NCI-H748 (cell line): ENCODE measurements at regions not wholly inside any gene's neighbourhood (a gene's known extent, or its start where the extent isn't known, plus 50 kb on each side); places are given as distances from the start of the nearest gene placed in this dataset.
"Not testable (repeated sequence)": the region's sequence is repeated elsewhere in the genome, so short reads cannot be mapped to it uniquely, and the experiment has no call there.

Experiments
- DNase-seq: peaks from one replicate; lab custom pipeline; 2025; ENCODE audit not compliant: unreplicated experiment; lab: John Stamatoyannopoulos, UW

GRCh38 chr7:20466543-20467021, 135.9 kb downstream of the ITGB8 start:
- no peak for DNase-seq

GRCh38 chr7:20470082-20470481, 139.4 kb downstream of the ITGB8 start:
- DNase-seq: no peak

GRCh38 chr7:20470726-20471125, 140.0 kb downstream of the ITGB8 start:
- DNase-seq: no peak

GRCh38 chr7:20474249-20474648, 141.2 kb upstream of the ABCB5 start:
- DNase-seq: no peak

GRCh38 chr7:20475756-20476155, 139.7 kb upstream of the ABCB5 start:
- no peak for DNase-seq

- no peak for DNase-seq
Measured at GRCh38 chr7:20477067-20477466, 138.4 kb upstream of the ABCB5 start.

GRCh38 chr7:20479706-20480105, 135.8 kb upstream of the ABCB5 start:
- no peak for DNase-seq

GRCh38 chr7:20482071-20482470, 133.4 kb upstream of the ABCB5 start:
- DNase-seq: no peak

- DNase-seq: no peak
Measured at GRCh38 chr7:20484356-20484755, 131.1 kb upstream of the ABCB5 start.

- DNase-seq: no peak
Measured at GRCh38 chr7:20488850-20489249, 126.6 kb upstream of the ABCB5 start.

GRCh38 chr7:20491284-20491683, 124.2 kb upstream of the ABCB5 start:
- DNase-seq: no peak

- DNase-seq: no peak
Measured at GRCh38 chr7:20494566-20494965, 120.9 kb upstream of the ABCB5 start.

GRCh38 chr7:20501473-20501872, 114.0 kb upstream of the ABCB5 start:
- DNase-seq: not testable (repeated sequence)

GRCh38 chr7:20503278-20503950, 112.1 kb upstream of the ABCB5 start:
- DNase-seq: no peak

- no peak for DNase-seq
Measured at GRCh38 chr7:20504060-20504459, 111.4 kb upstream of the ABCB5 start.

GRCh38 chr7:20506175-20506574, 109.3 kb upstream of the ABCB5 start:
- DNase-seq: no peak

- DNase-seq: no peak
Measured at GRCh38 chr7:20507157-20507556, 108.3 kb upstream of the ABCB5 start.

GRCh38 chr7:20508109-20508508, 107.4 kb upstream of the ABCB5 start:
- peak; percentile 7 for DNase-seq

- no peak for DNase-seq
Measured at GRCh38 chr7:20509892-20510572, 105.4 kb upstream of the ABCB5 start.

GRCh38 chr7:20510573-20510900, 104.9 kb upstream of the ABCB5 start:
- no peak for DNase-seq

- DNase-seq: no peak
Measured at GRCh38 chr7:20513341-20513740, 102.1 kb upstream of the ABCB5 start.

GRCh38 chr7:20513897-20514296, 101.6 kb upstream of the ABCB5 start:
- no peak for DNase-seq

GRCh38 chr7:20514364-20514763, 101.1 kb upstream of the ABCB5 start:
- peak; percentile 96 for DNase-seq
